GM12878 (cell line): ENCODE measurements at regions not wholly inside any gene's neighbourhood (a gene's known extent, or its start where the extent isn't known, plus 50 kb on each side); places are given as distances from the start of the nearest gene placed in this dataset.

ENCODE experiments used
- CBX5 ChIP-seq: sonication (generic); IDR thresholded peaks from 2 replicates; pipeline ENCODE4 v1.6.1; 2016; ENCODE audit warnings: low read depth, moderate library complexity, mild to moderate bottlenecking, inconsistent platforms
- CHD1 ChIP-seq: IDR thresholded peaks from 2 replicates; pipeline ENCODE4 v1.6.1; 2012; ENCODE audit warnings: low read depth, low read length, improper control_type of control experiment
- CTCF ChIP-seq, 3 experiments: IDR thresholded peaks in 2 of 3; conservative IDR thresholded peaks in 1 of 3; 2 replicates each; pipeline ENCODE4 v1.5.1; 2011; ENCODE audit warnings: low read depth in 3 of 3, low read length in 3 of 3, mild to moderate bottlenecking in 3 of 3, control low read depth in 2 of 3, moderate library complexity in 2 of 3, inconsistent platforms in 1 of 3, mixed read lengths in 1 of 3; ENCODE audit not compliant: control insufficient read depth in 2 of 3, insufficient read depth in 1 of 3; ENCODE audit errors: extremely low read depth in 1 of 3
- EP300 ChIP-seq, 2 experiments: fragments of 150-350 bp in 1 of 2; IDR thresholded peaks; 2 replicates each; pipeline ENCODE4 v1.6.1; 2011 to 2012; ENCODE audit warnings: low read depth in 2 of 2, low read length in 2 of 2, borderline replicate concordance in 1 of 2, improper control_type of control experiment in 1 of 2, inconsistent platforms in 1 of 2; ENCODE audit not compliant: control insufficient read depth in 1 of 2
- ESRRA ChIP-seq: IDR thresholded peaks from 2 replicates; pipeline ENCODE4 v1.6.1; 2012; ENCODE audit warnings: mild to moderate bottlenecking, low read length, improper control_type of control experiment
- EZH2 ChIP-seq: IDR thresholded peaks from 2 replicates; pipeline ENCODE4 v1.6.1; 2012; ENCODE audit warnings: low read depth, mild to moderate bottlenecking, control low read depth, inconsistent platforms, low read length, borderline replicate concordance; ENCODE audit not compliant: control insufficient read depth
- MTA3 ChIP-seq: IDR thresholded peaks from 2 replicates; pipeline ENCODE4 v1.6.1; 2012; ENCODE audit warnings: low read length, inconsistent platforms, borderline replicate concordance
- NR2F1 ChIP-seq: fragments of 450-650 bp; conservative IDR thresholded peaks from 2 replicates; pipeline ENCODE4 v1.6.1; 2017; ENCODE audit warnings: mild to moderate bottlenecking
- NRF1 ChIP-seq: conservative IDR thresholded peaks from 2 replicates; pipeline ENCODE4 v1.6.1; 2011; ENCODE audit warnings: mild to moderate bottlenecking, low read depth, low read length, improper control_type of control experiment
- POLR2A ChIP-seq: IDR thresholded peaks from 2 replicates; pipeline ENCODE4 v1.6.1; 2011; ENCODE audit warnings: low read depth, mild to moderate bottlenecking, low read length
- POLR2AphosphoS5 ChIP-seq: IDR thresholded peaks from 2 replicates; pipeline ENCODE4 v1.6.1; 2011; ENCODE audit warnings: mild to moderate bottlenecking, low read length, inconsistent platforms
- RAD21 ChIP-seq: IDR thresholded peaks from 2 replicates; pipeline ENCODE4 v1.6.1; 2011; ENCODE audit warnings: mild to moderate bottlenecking, low read depth, low read length, moderate library complexity; ENCODE audit not compliant: insufficient read depth
- RFX5 ChIP-seq: IDR thresholded peaks from 2 replicates; pipeline ENCODE4 v1.6.1; 2011; ENCODE audit warnings: low read depth, low read length, improper control_type of control experiment
- TCF3 ChIP-seq: IDR thresholded peaks from 2 replicates; pipeline ENCODE4 v1.6.1; 2012; ENCODE audit warnings: low read depth, mild to moderate bottlenecking, low read length, borderline replicate concordance; ENCODE audit not compliant: insufficient read depth

DNA sequence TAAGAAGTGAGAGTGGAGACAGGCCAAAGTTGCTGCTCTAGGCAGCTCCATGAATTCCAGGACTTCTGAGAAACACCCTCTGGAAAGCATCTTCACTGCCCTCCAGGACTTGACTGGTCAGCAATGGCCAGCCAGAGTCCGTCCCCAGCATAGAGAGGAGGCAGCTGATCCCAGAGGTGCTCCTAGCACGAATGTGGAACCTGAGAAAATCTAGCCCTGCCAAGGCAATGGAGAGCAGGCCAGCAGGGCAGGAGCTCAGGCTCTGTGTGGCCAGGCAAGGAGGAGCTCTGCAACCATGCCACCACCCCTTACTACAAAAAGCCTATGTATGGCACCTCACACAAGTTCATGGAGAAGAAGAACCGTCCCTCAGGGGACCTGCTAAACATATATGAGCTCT lies 56.1 kb upstream of the SPTLC1 start:
- TF ChIP-seq CTCF (IDR thresholded peaks at IDR 0.05 in 2 of 3, conservative IDR thresholded peaks at IDR 0.05 in 1 of 3; ENCODE audit: control insufficient read depth in 2 of 3, extremely low read depth in 1 of 3, insufficient read depth in 1 of 3, low read depth in 3 of 3, low read length in 3 of 3) (no peak), ESRRA (no peak), CBX5 (no peak), TCF3 (no peak), RFX5 (no peak), POLR2A (no peak), EZH2 (no peak), RAD21 (no peak), EP300 (IDR thresholded peaks at IDR 0.05; ENCODE audit: borderline replicate concordance in 1 of 2, control insufficient read depth in 1 of 2, low read depth in 2 of 2, low read length in 2 of 2) (no peak), MTA3 (no peak), NRF1 (no peak), NR2F1 (no peak), CHD1 (no peak), POLR2AphosphoS5 (no peak)
